IMR-90 (cell line): ENCODE measurements at regions not wholly inside any gene's neighbourhood (a gene's known extent, or its start where the extent isn't known, plus 50 kb on each side); places are given as distances from the start of the nearest gene placed in this dataset.

ENCODE experiments used
- BHLHE40 ChIP-seq: fragments of 150-350 bp; IDR thresholded peaks from 2 replicates; pipeline ENCODE4 v1.6.1; 2016; ENCODE audit warnings: mild to moderate bottlenecking, low read depth, low read length
- CHD1 ChIP-seq: IDR thresholded peaks from 2 replicates; pipeline ENCODE4 v1.6.1; 2012; ENCODE audit warnings: low read depth, low read length, improper control_type of control experiment
- CTCF ChIP-seq: conservative IDR thresholded peaks from 2 replicates; pipeline ENCODE4 v1.5.1; 2012; ENCODE audit warnings: mild to moderate bottlenecking, low read depth, low read length, improper control_type of control experiment
- ELK1 ChIP-seq: fragments of 150-350 bp; IDR thresholded peaks from 2 replicates; pipeline ENCODE4 v1.6.1; 2016; ENCODE audit warnings: low read depth, mild to moderate bottlenecking, low read length, moderate library complexity, borderline replicate concordance
- MAFK ChIP-seq: IDR thresholded peaks from 2 replicates; pipeline ENCODE4 v1.6.1; 2012; ENCODE audit warnings: low read depth, low read length, improper control_type of control experiment
- MAZ ChIP-seq: IDR thresholded peaks from 2 replicates; pipeline ENCODE4 v1.6.1; 2012; ENCODE audit warnings: low read depth, mild to moderate bottlenecking, low read length, improper control_type of control experiment, moderate library complexity, borderline replicate concordance
- MXI1 ChIP-seq: IDR thresholded peaks from 2 replicates; pipeline ENCODE4 v1.6.1; 2012; ENCODE audit warnings: low read depth, mild to moderate bottlenecking, low read length, moderate library complexity, borderline replicate concordance
- NFE2L2 ChIP-seq: fragments of 150-350 bp; IDR thresholded peaks from 2 replicates; pipeline ENCODE4 v1.6.1; 2016; ENCODE audit warnings: low read depth, mild to moderate bottlenecking, low read length
- POLR2A ChIP-seq: IDR thresholded peaks from 2 replicates; pipeline ENCODE4 v1.6.1; 2012; ENCODE audit warnings: mild to moderate bottlenecking, low read depth, low read length
- RAD21 ChIP-seq: IDR thresholded peaks from 2 replicates; pipeline ENCODE4 v1.6.1; 2012; ENCODE audit warnings: low read length, improper control_type of control experiment
- RFX5 ChIP-seq: IDR thresholded peaks from 2 replicates; pipeline ENCODE4 v1.8.0; 2012; ENCODE audit warnings: low read depth, mild to moderate bottlenecking, low read length, moderate library complexity
- SMC3 ChIP-seq: fragments of 150-350 bp; IDR thresholded peaks from 2 replicates; pipeline ENCODE4 v1.6.1; 2016; ENCODE audit warnings: low read depth, mild to moderate bottlenecking, antibody characterized with exemption, low read length, moderate library complexity

GRCh38 chr10:23897267-23897666 lies 311.7 kb upstream of the KIAA1217 start:
- no peak for TF ChIP-seq CTCF
- TF ChIP-seq BHLHE40 = no peak
- no peak for TF ChIP-seq RFX5
- no peak for TF ChIP-seq MXI1
- no peak for TF ChIP-seq POLR2A
- TF ChIP-seq MAZ = no peak
- TF ChIP-seq RAD21 = no peak
- TF ChIP-seq ELK1 = no peak
- TF ChIP-seq SMC3 = no peak
- TF ChIP-seq NFE2L2 = no peak
- no peak for TF ChIP-seq CHD1
- TF ChIP-seq MAFK = no peak
